ENCODE measurements at regions not wholly inside any gene's neighbourhood (a gene's known extent, or its start where the extent isn't known, plus 50 kb on each side); places are given as distances from the start of the nearest gene placed in this dataset.

- Histone ChIP-seq H3K4me3 (ENCODE audit: insufficient read depth, low read length) (no peak overlapping the region), H3K4me1 (ENCODE audit: insufficient read depth, low read length) (no peaks in the 10 kb centered on the region), H2AFZ (ENCODE audit: low read length) (no peak overlapping the region), H3K79me2 (ENCODE audit: insufficient read depth, low read length) (no peaks in the 10 kb centered on the region), H4K20me1 (ENCODE audit: insufficient read depth, low read length) (no peaks in the 10 kb centered on the region), H3K27me3 (ENCODE audit: insufficient read depth, low read length) (no peaks in the 10 kb centered on the region), H3K36me3 (ENCODE audit: insufficient read depth, low read length) (no peaks in the 10 kb centered on the region), H3K4me2 (ENCODE audit: insufficient read depth, low read length) (no peak overlapping the region), H3K27ac (ENCODE audit: low read depth, low read length) (no peak overlapping the region), H3K9me3 (ENCODE audit: low read depth, low read length) (no peaks in the 10 kb centered on the region)
- no peak for TF ChIP-seq CTCF (IDR thresholded peaks at IDR 0.05; ENCODE audit: extremely low read depth, low read depth, low read length)
- DNase-seq (ENCODE audit: insufficient read length, low spot score, missing footprints), result no peak
Measured at GRCh38 chr5:84590629-84591028, 205.9 kb upstream of the EDIL3 start.

- no peak for DNase-seq (ENCODE audit: insufficient read length, low spot score, missing footprints)
- H4K20me1 ChIP-seq (ENCODE audit: insufficient read depth, low read length), result no peaks in the 10 kb centered on the region
- no peaks in the 10 kb centered on the region for H3K79me2 ChIP-seq (ENCODE audit: insufficient read depth, low read length)
- H3K4me2 ChIP-seq (ENCODE audit: insufficient read depth, low read length), result no peak overlapping the region
- no peaks in the 10 kb centered on the region for H3K36me3 ChIP-seq (ENCODE audit: insufficient read depth, low read length)
- H3K27ac ChIP-seq (ENCODE audit: low read depth, low read length), result no peak overlapping the region
- TF ChIP-seq CTCF (IDR thresholded peaks at IDR 0.05; ENCODE audit: extremely low read depth, low read depth, low read length), result no peak
- no peaks in the 10 kb centered on the region for H3K4me1 ChIP-seq (ENCODE audit: insufficient read depth, low read length)
- no peak overlapping the region for H2AFZ ChIP-seq (ENCODE audit: low read length)
- H3K4me3 ChIP-seq (ENCODE audit: insufficient read depth, low read length), result no peak overlapping the region
- H3K27me3 ChIP-seq (ENCODE audit: insufficient read depth, low read length), result no peaks in the 10 kb centered on the region
- H3K9me3 ChIP-seq (ENCODE audit: low read depth, low read length), result no peaks in the 10 kb centered on the region
Measured at GRCh38 chr5:84589926-84590325, 205.2 kb upstream of the EDIL3 start.

GRCh38 chr5:84585218-84585617 is 200.5 kb upstream of the EDIL3 start:
- Histone ChIP-seq H3K4me3 (ENCODE audit: insufficient read depth, low read length) (no peak overlapping the region), H3K4me1 (ENCODE audit: insufficient read depth, low read length) (no peaks in the 10 kb centered on the region), H3K27me3 (ENCODE audit: insufficient read depth, low read length) (no peaks in the 10 kb centered on the region), H3K27ac (ENCODE audit: low read depth, low read length) (no peak overlapping the region), H4K20me1 (ENCODE audit: insufficient read depth, low read length) (no peaks in the 10 kb centered on the region), H2AFZ (ENCODE audit: low read length) (no peak overlapping the region), H3K9me3 (ENCODE audit: low read depth, low read length) (no peaks in the 10 kb centered on the region), H3K36me3 (ENCODE audit: insufficient read depth, low read length) (no peaks in the 10 kb centered on the region), H3K79me2 (ENCODE audit: insufficient read depth, low read length) (no peaks in the 10 kb centered on the region), H3K4me2 (ENCODE audit: insufficient read depth, low read length) (no peak overlapping the region)
- no peak for DNase-seq (ENCODE audit: insufficient read length, low spot score, missing footprints)
- no peak for TF ChIP-seq CTCF (IDR thresholded peaks at IDR 0.05; ENCODE audit: extremely low read depth, low read depth, low read length)

- no peaks in the 10 kb centered on the region for H3K27me3 ChIP-seq (ENCODE audit: insufficient read depth, low read length)
- no peak for TF ChIP-seq CTCF (IDR thresholded peaks at IDR 0.05; ENCODE audit: extremely low read depth, low read depth, low read length)
- H3K9me3 ChIP-seq (ENCODE audit: low read depth, low read length), result no peaks in the 10 kb centered on the region
- no peaks in the 10 kb centered on the region for H4K20me1 ChIP-seq (ENCODE audit: insufficient read depth, low read length)
- no peaks in the 10 kb centered on the region for H3K79me2 ChIP-seq (ENCODE audit: insufficient read depth, low read length)
- H3K4me2 ChIP-seq (ENCODE audit: insufficient read depth, low read length), result no peak overlapping the region
- no peak overlapping the region for H3K4me3 ChIP-seq (ENCODE audit: insufficient read depth, low read length)
- H2AFZ ChIP-seq (ENCODE audit: low read length), result no peak overlapping the region
- no peaks in the 10 kb centered on the region for H3K36me3 ChIP-seq (ENCODE audit: insufficient read depth, low read length)
- H3K4me1 ChIP-seq (ENCODE audit: insufficient read depth, low read length), result no peaks in the 10 kb centered on the region
- H3K27ac ChIP-seq (ENCODE audit: low read depth, low read length), result no peak overlapping the region
- no peak for DNase-seq (ENCODE audit: insufficient read length, low spot score, missing footprints)
Measured at GRCh38 chr5:84578226-84578625, 193.5 kb upstream of the EDIL3 start.

Measured in osteoblast (primary cell).